Iris pigment epithelial cell (primary cell): ENCODE measurements at regions not wholly inside any gene's neighbourhood (a gene's known extent, or its start where the extent isn't known, plus 50 kb on each side); places are given as distances from the start of the nearest gene placed in this dataset.

Experiments
- DNase-seq: peaks from one replicate; pipeline ENCODE4 v3.0.0-alpha.2; 2011; ENCODE audit warnings: low read depth

GRCh38 chr3:194265996-194266964 is 84.8 kb downstream of the CPN2 start:
- DNase-seq: no peak

- DNase-seq: no peak
These were observed 83.1 kb downstream of the CPN2 start for GRCh38 chr3:194267744-194268653.

GRCh38 chr3:194268654-194269512 is 82.2 kb downstream of the CPN2 start:
- no peak for DNase-seq

GRCh38 chr3:194269610-194270145 is 81.5 kb downstream of the CPN2 start:
- DNase-seq: peak; percentile 84

GRCh38 chr3:194270627-194271459 is 80.3 kb downstream of the CPN2 start:
- peak; percentile 73 for DNase-seq

- DNase-seq: no peak
These were observed 79.6 kb downstream of the CPN2 start for GRCh38 chr3:194271460-194272035.

GRCh38 chr3:194272221-194272620 is 78.9 kb downstream of the CPN2 start:
- DNase-seq: no peak

- DNase-seq: no peak
These were observed 78.0 kb downstream of the CPN2 start for GRCh38 chr3:194272861-194273742.

- DNase-seq: no peak
These were observed 77.3 kb downstream of the CPN2 start for GRCh38 chr3:194273743-194274310.

GRCh38 chr3:194274424-194275085 is 76.6 kb downstream of the CPN2 start:
- no peak for DNase-seq

- DNase-seq: no peak
These were observed 75.8 kb downstream of the CPN2 start for GRCh38 chr3:194275291-194275690.

- no peak for DNase-seq
These were observed 75.4 kb downstream of the CPN2 start for GRCh38 chr3:194275721-194276120.

- DNase-seq: no peak
These were observed 74.4 kb downstream of the CPN2 start for GRCh38 chr3:194276768-194277103.

GRCh38 chr3:194277104-194277785 is 73.9 kb downstream of the CPN2 start:
- no peak for DNase-seq

- DNase-seq: peak; percentile 68
These were observed 73.4 kb downstream of the CPN2 start for GRCh38 chr3:194277786-194278130.

- no peak for DNase-seq
These were observed 72.8 kb downstream of the CPN2 start for GRCh38 chr3:194278186-194278845.

GRCh38 chr3:194279101-194279500 is 72.0 kb downstream of the CPN2 start:
- DNase-seq: no peak
